Kidney epithelial cell (primary cell): ENCODE measurements at regions not wholly inside any gene's neighbourhood (a gene's known extent, or its start where the extent isn't known, plus 50 kb on each side); places are given as distances from the start of the nearest gene placed in this dataset.
"Not testable (repeated sequence)": the region's sequence is repeated elsewhere in the genome, so short reads cannot be mapped to it uniquely, and the experiment has no call there.

Experiments used
- DNase-seq: peaks from one replicate; pipeline ENCODE4 v3.0.0-alpha.2; 2010; ENCODE audit warnings: low read depth
- H3K27me3 ChIP-seq: 2 replicates; pipeline ENCODE4 v1.6.0; 2011; ENCODE audit warnings: low read length; ENCODE audit not compliant: control insufficient read depth, insufficient read depth
- H3K36me3 ChIP-seq: 2 replicates; pipeline ENCODE4 v1.5.1; 2011; ENCODE audit warnings: low read length; ENCODE audit not compliant: control insufficient read depth, insufficient read depth
- H3K4me3 ChIP-seq: 2 replicates; pipeline ENCODE4 v1.5.1; 2011; ENCODE audit warnings: low read depth, mild to moderate bottlenecking, control low read depth, low read length
- TF ChIP-seq, protein P1 (sequence below): IDR thresholded peaks from 2 replicates; pipeline ENCODE4 v1.5.1; 2011; ENCODE audit warnings: mild to moderate bottlenecking, moderate library complexity, low read length, control low read depth, inconsistent platforms; ENCODE audit not compliant: insufficient read depth, poor library complexity, severe bottlenecking

- no peaks in the 10 kb centered on the region for H3K27me3 ChIP-seq
- TF ChIP-seq, protein P1, sequence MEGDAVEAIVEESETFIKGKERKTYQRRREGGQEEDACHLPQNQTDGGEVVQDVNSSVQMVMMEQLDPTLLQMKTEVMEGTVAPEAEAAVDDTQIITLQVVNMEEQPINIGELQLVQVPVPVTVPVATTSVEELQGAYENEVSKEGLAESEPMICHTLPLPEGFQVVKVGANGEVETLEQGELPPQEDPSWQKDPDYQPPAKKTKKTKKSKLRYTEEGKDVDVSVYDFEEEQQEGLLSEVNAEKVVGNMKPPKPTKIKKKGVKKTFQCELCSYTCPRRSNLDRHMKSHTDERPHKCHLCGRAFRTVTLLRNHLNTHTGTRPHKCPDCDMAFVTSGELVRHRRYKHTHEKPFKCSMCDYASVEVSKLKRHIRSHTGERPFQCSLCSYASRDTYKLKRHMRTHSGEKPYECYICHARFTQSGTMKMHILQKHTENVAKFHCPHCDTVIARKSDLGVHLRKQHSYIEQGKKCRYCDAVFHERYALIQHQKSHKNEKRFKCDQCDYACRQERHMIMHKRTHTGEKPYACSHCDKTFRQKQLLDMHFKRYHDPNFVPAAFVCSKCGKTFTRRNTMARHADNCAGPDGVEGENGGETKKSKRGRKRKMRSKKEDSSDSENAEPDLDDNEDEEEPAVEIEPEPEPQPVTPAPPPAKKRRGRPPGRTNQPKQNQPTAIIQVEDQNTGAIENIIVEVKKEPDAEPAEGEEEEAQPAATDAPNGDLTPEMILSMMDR, result no peak
- no peak for DNase-seq
- H3K36me3 ChIP-seq, result no peaks in the 10 kb centered on the region
- no peak overlapping the region for H3K4me3 ChIP-seq
Observed at GRCh38 chr21:28693476-28693875, 299.2 kb downstream of the LTN1 start.

GRCh38 chr21:28690196-28690595 lies 302.5 kb downstream of the LTN1 start:
- TF ChIP-seq, protein P1, result no peak
- Histone ChIP-seq H3K36me3 (no peaks in the 10 kb centered on the region), H3K27me3 (no peaks in the 10 kb centered on the region), H3K4me3 (no peak overlapping the region)
- no peak for DNase-seq

DNA sequence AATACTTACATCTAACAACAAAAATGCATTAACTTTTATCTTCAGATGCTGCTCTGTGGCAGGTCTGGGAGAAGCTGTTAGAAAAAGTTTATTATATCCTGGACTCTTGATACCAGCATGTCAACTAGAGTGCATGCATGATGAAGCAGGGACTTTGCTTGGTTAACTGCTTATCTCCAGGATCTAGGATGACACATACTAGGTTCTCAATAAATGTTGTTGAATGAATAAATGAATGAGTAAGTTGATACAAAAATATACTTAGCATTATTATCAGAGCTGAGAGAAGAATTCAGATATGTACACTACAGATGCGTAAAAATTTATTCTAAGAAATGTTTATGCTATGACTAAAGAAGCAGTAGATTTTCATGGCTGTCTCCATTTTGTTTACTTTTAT lies 304.3 kb downstream of the LTN1 start:
- Histone ChIP-seq H3K27me3 (no peaks in the 10 kb centered on the region), H3K4me3 (no peak overlapping the region), H3K36me3 (no peaks in the 10 kb centered on the region)
- no peak for DNase-seq
- TF ChIP-seq, protein P1, result no peak

- TF ChIP-seq, protein P1, result no peak
- Histone ChIP-seq H3K4me3 (no peak overlapping the region), H3K36me3 (no peaks in the 10 kb centered on the region), H3K27me3 (no peaks in the 10 kb centered on the region)
- no peak for DNase-seq
Observed at GRCh38 chr21:28687586-28687985, 305.1 kb downstream of the LTN1 start.

DNA sequence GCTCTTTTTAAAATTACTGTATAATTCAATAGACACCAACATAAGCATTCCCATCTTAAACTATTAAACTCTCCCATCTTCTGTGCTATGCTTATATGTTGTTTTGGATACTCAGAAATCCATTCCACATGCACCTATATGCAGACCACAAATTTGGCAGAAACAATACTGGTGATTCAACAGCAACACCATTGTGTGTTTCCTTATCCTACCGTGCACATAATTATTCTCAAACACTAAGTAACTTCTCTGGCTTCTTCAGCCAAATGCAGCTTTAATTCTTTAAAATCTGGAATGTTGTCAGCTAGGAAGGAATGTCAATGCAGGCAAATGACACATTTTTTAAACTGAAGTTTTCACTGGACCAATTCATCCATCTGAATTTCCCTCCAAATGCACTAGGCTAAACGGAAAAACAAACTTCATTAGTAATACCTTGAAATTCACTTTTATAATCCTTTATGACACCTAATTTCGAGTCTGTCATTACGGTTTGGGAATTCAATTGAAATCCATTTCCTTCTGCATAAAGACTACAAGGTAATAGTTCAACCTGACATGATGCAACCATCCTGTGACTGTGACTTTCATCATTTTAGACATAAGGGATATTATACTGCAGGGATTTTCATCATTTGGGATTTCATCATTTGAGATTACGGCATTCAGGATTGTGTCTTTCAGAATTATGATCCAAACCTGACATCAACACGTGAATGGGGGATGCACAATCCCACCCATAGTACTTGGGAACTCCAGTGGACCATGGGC lies 308.5 kb downstream of the LTN1 start:
- H3K36me3 ChIP-seq, result no peaks in the 10 kb centered on the region
- TF ChIP-seq, protein P1, result no peak
- no peak overlapping the region for H3K4me3 ChIP-seq
- no peaks in the 10 kb centered on the region for H3K27me3 ChIP-seq
- no peak for DNase-seq

DNA sequence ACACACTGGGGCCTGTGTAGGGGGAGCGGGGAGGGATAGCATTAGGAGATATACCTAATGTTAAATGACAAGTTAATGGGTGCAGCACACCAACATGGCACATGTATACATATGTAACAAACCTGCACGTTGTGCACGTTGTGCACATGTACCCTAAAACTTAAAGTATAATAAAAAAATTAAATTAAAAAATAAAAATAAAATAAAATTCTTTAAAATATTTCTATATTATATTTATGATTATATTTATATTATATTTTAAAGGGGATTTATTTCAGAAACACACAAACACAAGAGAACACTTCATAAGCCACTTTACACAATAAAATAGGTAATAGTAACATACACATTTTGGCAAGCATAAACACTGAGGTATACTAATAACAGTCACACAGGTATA lies 309.8 kb downstream of the LTN1 start:
- DNase-seq, H3K36me3 ChIP-seq, H3K4me3 ChIP-seq, H3K27me3 ChIP-seq: not testable (repeated sequence)

- DNase-seq, H3K4me3 ChIP-seq, H3K27me3 ChIP-seq, H3K36me3 ChIP-seq: not testable (repeated sequence)
Observed at GRCh38 chr21:28677096-28677495, 315.6 kb downstream of the LTN1 start.
